ENCODE measurements at regions not wholly inside any gene's neighbourhood (a gene's known extent, or its start where the extent isn't known, plus 50 kb on each side); places are given as distances from the start of the nearest gene placed in this dataset.
A peak's percentile ranks its signal among the peaks of the same experiment; 100 is the strongest.

- no peaks in the 10 kb centered on the region for H3K4me1 ChIP-seq (ENCODE audit: control insufficient read depth, insufficient read depth, low read length)
- H3K27ac ChIP-seq (ENCODE audit: extremely low read depth, low read depth, low read length) = no peak overlapping the region
- POLR2A ChIA-PET = no interaction called here
- H3K4me3 ChIP-seq (ENCODE audit: low read depth, low read length) = no peak overlapping the region
- no peaks in the 10 kb centered on the region for H3K36me3 ChIP-seq (ENCODE audit: control insufficient read depth in 2 of 2, insufficient read depth in 1 of 2, low read length in 2 of 2)
- TF ChIP-seq ZSCAN30 (tag by site-specific recombination; IDR thresholded peaks at IDR 0.05) = no peak
- TF ChIP-seq ZNF280C (tag by site-specific recombination; IDR thresholded peaks at IDR 0.05) = no peak
- TF ChIP-seq ZSCAN16 (tag by site-specific recombination; IDR thresholded peaks at IDR 0.05) = no peak
- no peak for TF ChIP-seq ZNF121 (tag by site-specific recombination; IDR thresholded peaks at IDR 0.05)
- no peak for TF ChIP-seq ZNF362 (tag by site-specific recombination; IDR thresholded peaks at IDR 0.05)
- TF ChIP-seq ZNF211 (tag by site-specific recombination; IDR thresholded peaks at IDR 0.05; ENCODE audit: low read depth) = no peak
- TF ChIP-seq ZNF560 (tag by site-specific recombination; IDR thresholded peaks at IDR 0.05; ENCODE audit: borderline replicate concordance) = no peak
- no peak for TF ChIP-seq ZEB2 (tag by site-specific recombination; IDR thresholded peaks at IDR 0.05)
- no peak for TF ChIP-seq SETDB1 (IDR thresholded peaks at IDR 0.05; ENCODE audit: insufficient read length, low read length)
- TF ChIP-seq ZNF830 (tag by site-specific recombination; IDR thresholded peaks at IDR 0.05; ENCODE audit: low read depth) = no peak
- no peak for TF ChIP-seq ZNF324 (tag by site-specific recombination; IDR thresholded peaks at IDR 0.05)
- no peak for TF ChIP-seq ZNF792 (tag by site-specific recombination; IDR thresholded peaks at IDR 0.05)
- no peak for TF ChIP-seq ZNF677 (tag by site-specific recombination; IDR thresholded peaks at IDR 0.05)
- no peak for TF ChIP-seq KLF16 (tag by site-specific recombination; IDR thresholded peaks at IDR 0.05)
- TF ChIP-seq ZNF664 (tag by site-specific recombination; IDR thresholded peaks at IDR 0.05) = no peak
- CTCF ChIA-PET = interaction anchor here (0.5 to 1.2 kb wide), 2 partner anchors 153 to 615 kb away, joined by 3 to 4 read pairs; no protein-coding TSS in a partner anchor
- H3K9me3 ChIP-seq (ENCODE audit: control insufficient read depth, insufficient read depth, low read depth, low read length) = no peaks in the 10 kb centered on the region
These were observed 191.1 kb upstream of the NFIA start for GRCh38 chr1:60891281-60891680.

- peak; percentile 79 for TF ChIP-seq PRDM1 (tag by site-specific recombination; IDR thresholded peaks at IDR 0.05)
- no peak for TF ChIP-seq ZNF391 (tag by site-specific recombination; IDR thresholded peaks at IDR 0.05; ENCODE audit: borderline replicate concordance, low read depth)
- H3K36me3 ChIP-seq (ENCODE audit: control insufficient read depth in 2 of 2, insufficient read depth in 1 of 2, low read length in 2 of 2) = no peaks in the 10 kb centered on the region
- CTCF ChIA-PET = interaction anchor here (1.0 to 1.2 kb wide), 2 partner anchors 65 to 154 kb away, joined by 3 read pairs; no protein-coding TSS in a partner anchor
- no peak overlapping the region for H3K27ac ChIP-seq (ENCODE audit: extremely low read depth, low read depth, low read length)
- no peaks in the 10 kb centered on the region for H3K4me1 ChIP-seq (ENCODE audit: control insufficient read depth, insufficient read depth, low read length)
- no peak overlapping the region for H3K4me3 ChIP-seq (ENCODE audit: low read depth, low read length)
- POLR2A ChIA-PET = no interaction called here
- H3K9me3 ChIP-seq (ENCODE audit: control insufficient read depth, insufficient read depth, low read depth, low read length) = no peaks in the 10 kb centered on the region
These were observed 191.7 kb upstream of the NFIA start for GRCh38 chr1:60890664-60891063.

- POLR2A ChIA-PET = no interaction called here
- no peaks in the 10 kb centered on the region for H3K4me1 ChIP-seq (ENCODE audit: control insufficient read depth, insufficient read depth, low read length)
- CTCF ChIA-PET = interaction anchor here (0.6 kb wide), 1 partner anchor 207 kb away, joined by 3 read pairs; no protein-coding TSS in a partner anchor
These were observed 192.7 kb upstream of the NFIA start for GRCh38 chr1:60889709-60890108.

More at GRCh38 chr1:60889709-60890108, 192.7 kb upstream of the NFIA start:
- Histone ChIP-seq H3K9me3 (ENCODE audit: control insufficient read depth, insufficient read depth, low read depth, low read length) (no peaks in the 10 kb centered on the region), H3K27ac (ENCODE audit: extremely low read depth, low read depth, low read length) (no peak overlapping the region), H3K4me3 (ENCODE audit: low read depth, low read length) (no peak overlapping the region), H3K36me3 (ENCODE audit: control insufficient read depth in 2 of 2, insufficient read depth in 1 of 2, low read length in 2 of 2) (no peaks in the 10 kb centered on the region)
- TF ChIP-seq ZNF747 (tag by site-specific recombination; IDR thresholded peaks at IDR 0.05) = no peak
- no peak for TF ChIP-seq ZSCAN23 (tag by site-specific recombination; IDR thresholded peaks at IDR 0.05)
- no peak for TF ChIP-seq ZIC2 (tag by site-specific recombination; IDR thresholded peaks at IDR 0.05)
- TF ChIP-seq ZNF701 (tag by site-specific recombination; IDR thresholded peaks at IDR 0.05) = no peak
- no peak for TF ChIP-seq ZNF140 (tag by site-specific recombination; IDR thresholded peaks at IDR 0.05)
- no peak for TF ChIP-seq PRDM1 (tag by site-specific recombination; IDR thresholded peaks at IDR 0.05)
- TF ChIP-seq ZNF830 (tag by site-specific recombination; IDR thresholded peaks at IDR 0.05; ENCODE audit: low read depth) = no peak
- TF ChIP-seq ZNF529 (tag by site-specific recombination; IDR thresholded peaks at IDR 0.05; ENCODE audit: insufficient replicate concordance) = no peak
- TF ChIP-seq ZFP41 (tag by site-specific recombination; IDR thresholded peaks at IDR 0.05; ENCODE audit: borderline replicate concordance) = no peak
- no peak for TF ChIP-seq ZBTB20 (tag by site-specific recombination; IDR thresholded peaks at IDR 0.05)
- TF ChIP-seq ZNF398 (tag by site-specific recombination; IDR thresholded peaks at IDR 0.05) = no peak
- TF ChIP-seq ZNF624 (tag by site-specific recombination; IDR thresholded peaks at IDR 0.05) = no peak
- no peak for TF ChIP-seq ZNF157 (tag by site-specific recombination; IDR thresholded peaks at IDR 0.05)

Measured in HEK293 (cell line).